Activated T-cell treated with anti-CD3 and anti-CD28 coated beads for 4 hours (primary cell): ENCODE measurements at regions not wholly inside any gene's neighbourhood (a gene's known extent, or its start where the extent isn't known, plus 50 kb on each side); places are given as distances from the start of the nearest gene placed in this dataset.

ENCODE experiments used
- DNase-seq: peaks from one replicate; pipeline ENCODE4 v3.0.0-alpha.2; 2020

DNA sequence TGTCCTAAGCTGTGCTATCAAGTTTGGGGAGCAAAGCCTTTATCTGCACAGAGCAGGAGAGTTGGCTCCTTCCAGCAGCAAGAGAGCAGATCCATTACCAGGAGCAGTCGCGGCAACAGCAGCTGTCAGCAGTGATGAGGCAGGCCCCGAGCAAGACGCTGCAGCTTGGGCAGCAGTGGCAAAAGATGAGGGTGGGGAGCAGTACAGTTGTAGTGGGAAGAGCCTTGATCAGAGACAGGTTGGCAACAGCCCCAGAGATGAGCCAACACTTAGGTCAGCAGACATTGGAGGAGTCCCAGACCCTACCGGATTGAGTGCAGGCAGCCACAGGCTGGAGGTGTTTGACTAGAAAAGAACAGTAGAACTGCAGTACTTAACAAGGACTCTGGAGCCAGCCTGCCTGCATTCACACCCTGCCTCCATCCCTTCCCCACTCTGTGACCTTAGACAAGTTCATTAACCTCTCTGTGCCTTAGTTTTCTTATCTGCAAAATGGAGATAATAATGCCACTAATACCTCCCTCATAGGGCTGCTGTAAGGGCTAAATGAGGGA is 117.1 kb upstream of the SERTAD2 start:
- DNase-seq = no peak

DNA sequence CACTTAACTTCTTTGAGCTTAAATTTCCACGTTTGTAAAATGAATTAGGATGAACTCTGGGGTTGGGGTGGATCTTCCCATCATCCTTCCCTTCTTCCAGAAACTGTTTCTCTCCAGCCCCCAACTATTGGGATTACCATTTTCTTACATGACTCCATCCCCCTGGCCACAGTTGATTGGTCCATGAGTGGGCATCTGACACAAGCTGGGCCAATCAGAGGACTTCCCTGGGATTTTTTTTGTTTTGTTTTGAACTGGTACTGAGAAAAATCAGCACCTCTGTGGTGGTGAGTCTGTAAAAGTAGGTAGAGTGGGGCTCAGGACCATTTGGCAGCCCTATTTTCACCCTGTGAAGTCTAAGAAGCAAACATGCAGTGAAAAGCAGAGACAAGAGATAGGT is 118.0 kb upstream of the SERTAD2 start:
- DNase-seq = no peak

DNA sequence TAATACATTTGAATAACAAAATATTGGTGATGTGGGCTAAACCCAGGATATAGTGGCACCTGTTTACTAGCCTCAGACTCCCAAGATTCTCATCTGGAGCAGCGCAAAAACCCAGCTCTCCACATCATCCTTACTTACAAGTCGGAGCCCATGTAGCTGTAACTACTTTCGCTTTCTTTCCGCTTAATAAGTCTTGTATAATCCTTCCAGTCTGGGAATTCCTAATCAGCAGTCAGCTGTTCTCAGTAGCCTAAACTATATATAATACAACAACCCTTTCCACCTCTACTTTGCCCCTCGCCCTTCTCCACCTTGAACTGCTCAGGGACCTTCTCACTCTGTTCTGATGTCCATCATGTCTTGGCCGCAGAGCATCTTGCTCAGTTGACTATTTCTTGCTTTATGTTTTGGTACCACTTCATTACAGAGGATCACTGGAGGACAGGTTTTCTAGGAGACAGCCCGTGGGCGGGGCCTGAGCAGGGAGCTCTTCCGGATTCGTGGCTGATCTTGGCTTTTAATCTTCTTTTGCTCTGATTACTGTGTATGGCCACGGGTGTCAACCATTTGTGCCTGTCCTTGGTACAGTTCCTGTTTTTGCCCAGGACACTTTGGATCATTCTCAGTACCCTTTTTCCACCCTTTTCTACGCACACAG is 119.9 kb upstream of the SERTAD2 start:
- no peak for DNase-seq

DNA sequence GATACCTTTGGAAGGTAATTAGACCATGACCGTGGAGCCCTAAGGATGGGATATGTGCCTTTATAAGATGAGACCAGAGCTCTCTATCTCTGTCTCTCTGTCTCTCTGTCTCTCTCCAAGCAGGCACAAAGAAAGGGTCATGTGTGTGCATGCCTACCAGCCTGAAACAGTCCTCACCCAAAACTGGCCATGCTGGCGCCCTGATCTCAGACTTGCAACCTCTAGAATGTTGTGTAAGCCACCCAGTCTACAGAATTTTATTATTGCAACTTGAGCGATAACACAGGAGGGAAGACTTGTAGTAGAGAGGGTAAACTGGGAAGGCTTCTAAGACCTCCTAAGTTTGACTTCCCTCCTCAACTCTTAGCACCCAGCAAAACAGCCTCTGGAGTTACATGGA is 124.1 kb upstream of the SERTAD2 start:
- no peak for DNase-seq

DNA sequence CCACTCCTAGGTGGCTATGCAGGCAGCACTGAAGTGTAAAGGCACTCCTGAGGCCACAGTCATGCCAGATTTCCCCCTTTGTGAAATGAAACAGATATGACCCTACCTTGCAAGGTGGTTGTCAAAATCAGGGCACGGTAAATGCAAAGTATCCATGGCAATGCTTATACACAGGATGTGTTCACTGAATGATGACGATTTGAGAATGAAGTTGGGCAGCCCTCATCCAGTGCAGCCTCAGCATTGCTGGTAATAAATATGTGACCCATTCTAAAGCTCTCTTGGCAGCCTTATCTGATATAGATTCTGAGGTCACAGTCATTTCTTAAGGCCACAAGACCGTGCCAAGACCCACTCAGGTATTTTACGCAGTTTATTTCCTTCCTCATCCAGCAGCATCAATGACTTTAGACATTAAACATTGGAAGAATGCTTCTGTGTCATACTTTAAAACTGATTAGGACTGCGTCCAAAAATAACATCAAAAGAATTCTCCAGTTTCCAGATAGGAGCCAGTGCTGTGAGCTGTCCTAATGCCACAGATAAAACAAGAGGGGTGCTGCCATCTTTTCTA is 125.5 kb upstream of the SERTAD2 start:
- DNase-seq = no peak

DNA sequence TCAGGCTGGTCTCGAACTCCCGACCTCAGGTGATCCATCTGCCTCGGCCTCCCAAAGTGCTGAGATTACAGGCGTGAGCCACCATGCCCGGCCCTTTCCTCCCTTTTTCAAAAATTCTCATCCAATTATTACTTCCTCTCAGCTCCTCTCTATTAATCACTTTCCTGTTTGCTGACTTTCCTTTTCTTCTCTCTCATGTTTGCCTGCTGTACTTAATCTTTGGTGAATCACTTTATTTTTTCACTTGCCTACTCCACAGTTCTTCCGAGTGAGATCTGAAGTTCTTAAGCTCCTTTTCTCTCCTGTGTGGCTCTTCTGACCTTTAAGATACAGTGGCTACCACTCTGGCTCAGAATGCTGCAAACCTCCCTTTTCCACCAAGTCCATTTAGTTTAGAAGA is 126.3 kb upstream of the SERTAD2 start:
- DNase-seq = no peak

DNA sequence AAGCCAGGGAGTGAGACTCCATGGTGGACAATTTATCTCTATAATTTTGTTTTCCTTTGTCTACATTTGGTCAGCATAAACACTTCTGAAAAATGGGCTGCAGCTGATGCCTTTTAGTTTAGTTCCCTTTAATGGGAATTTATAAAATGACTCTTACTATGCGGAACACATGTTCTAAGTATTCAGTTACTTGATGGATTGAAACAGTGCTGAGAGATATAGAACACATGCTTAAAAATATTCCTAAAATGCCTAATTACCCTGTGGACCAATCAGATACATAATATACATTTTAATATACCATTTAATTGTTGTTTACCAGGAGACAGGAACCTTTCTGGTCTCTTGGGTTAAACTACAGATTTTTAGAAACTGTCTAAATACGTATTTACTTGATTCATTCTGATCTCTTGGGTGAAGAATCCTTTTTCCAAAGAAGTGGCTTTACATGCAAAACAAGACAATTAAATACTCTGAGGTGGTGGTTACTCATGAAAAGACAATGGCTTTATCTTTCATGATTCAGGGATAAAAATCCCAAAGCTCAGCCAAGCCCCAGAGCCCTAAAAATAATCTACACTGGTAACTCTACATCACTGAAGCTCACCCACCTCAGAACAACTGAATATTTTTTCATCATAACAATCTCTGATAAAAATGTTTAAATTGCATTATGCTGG is 128.1 kb upstream of the SERTAD2 start:
- DNase-seq = no peak

DNA sequence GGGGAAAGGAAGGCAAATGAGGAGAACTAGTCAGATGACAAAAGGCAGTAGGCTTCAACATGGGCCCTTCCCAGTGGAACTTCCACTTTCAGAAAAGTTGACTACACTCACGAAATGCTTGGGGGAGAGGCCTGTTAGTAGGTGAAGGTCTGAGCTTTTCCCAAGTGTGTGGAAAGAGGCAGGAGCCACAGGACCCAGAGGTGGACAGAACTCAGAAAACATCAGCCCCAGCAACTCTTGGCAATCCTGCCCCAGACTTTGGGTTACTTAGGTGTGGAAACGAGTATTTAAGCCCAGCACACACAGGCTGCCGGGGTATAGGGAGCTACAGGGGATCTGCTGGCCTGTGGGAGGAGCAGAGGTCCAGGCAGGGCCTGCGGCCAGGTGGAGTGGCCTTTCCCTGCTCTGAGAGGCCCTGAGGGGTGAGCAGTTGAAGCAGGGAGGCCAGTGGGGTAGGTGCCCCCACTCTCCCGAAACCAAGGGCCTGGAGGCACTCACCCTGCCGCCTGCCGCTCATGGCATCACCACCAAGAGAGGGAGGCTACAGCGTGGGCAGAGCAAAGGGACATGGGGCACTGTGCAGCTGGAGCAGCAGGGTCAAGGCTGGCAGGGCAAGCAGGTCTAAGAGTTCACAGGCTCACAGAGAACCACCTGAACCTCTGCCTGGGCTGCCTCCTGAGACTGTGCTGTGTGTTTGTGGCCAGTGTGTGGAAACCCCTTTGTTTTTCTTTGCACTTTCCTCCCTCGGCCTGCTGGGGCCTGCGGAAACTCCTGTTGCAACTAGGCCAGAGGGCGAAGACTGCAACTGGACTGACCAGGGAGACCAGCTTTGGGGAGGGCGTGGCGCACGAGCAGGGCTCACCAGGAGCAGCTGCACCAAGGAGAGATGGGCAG is 130.7 kb upstream of the SERTAD2 start:
- DNase-seq = no peak

DNA sequence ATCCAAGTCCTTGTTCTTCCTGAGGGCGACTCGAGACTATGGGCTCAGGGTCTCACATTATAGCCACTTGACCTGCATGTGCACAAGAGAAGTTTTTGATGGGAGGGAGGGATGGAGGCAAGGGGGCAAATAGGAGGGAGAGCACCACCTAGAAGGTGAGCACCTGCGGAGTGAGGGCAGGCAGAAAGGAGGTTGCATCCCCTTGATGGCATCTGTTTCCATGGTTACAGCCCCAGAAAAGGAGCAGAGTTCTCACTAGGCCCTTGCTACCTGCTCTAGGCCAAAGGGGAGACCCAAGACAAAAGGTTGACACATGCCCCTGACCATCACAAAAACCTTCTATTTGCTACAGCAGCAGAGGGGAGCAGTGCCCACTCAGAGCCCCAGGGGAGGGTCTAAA is 131.5 kb upstream of the SERTAD2 start:
- no peak for DNase-seq

DNA sequence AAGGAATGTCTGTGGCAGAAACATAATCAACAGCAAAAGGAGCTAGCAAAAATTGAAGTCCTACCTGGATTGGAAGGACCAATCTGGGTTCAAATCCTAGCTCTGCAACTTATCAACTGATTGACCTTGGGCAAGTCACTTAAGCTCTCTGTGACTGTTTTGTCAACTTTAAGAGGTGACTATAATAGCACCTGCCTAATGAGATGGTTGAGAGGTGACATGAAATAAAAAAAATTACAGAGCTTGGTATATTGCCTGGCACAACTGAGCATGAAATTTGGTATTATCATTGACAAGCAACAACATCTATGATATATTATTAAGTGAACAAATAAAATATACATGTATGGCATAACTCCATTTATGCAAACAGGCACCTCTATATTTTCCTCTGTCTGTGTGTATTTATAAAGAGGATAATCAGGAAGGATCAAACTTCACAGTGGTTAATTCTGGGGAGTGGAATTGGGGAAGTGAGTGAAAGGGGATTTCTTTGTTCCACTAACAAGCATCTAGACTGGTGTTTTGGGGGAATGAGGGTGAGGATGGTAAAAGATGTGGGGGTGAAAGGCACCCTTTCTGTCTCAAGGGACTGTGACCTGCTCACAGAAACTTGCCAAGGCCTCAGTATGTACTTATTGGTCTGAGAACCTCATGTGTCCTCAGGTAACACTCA is 132.8 kb upstream of the SERTAD2 start:
- DNase-seq = no peak

DNA sequence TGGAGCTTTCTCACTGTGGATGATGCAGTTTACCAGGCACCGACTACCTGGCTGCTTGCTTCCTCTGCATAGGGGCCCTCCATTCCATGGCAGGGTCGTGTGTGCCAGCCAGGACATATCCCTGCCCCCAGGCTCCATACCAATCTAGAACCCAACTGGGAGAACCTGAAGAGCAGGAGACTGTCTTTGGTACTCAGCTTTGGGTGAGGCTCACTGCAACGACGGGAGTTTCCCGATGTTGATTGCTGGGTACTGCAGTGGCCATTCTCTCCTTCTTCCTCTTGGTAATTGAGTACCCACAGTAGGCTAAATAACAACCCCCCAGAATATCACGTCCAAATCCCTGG is 133.3 kb upstream of the SERTAD2 start:
- no peak for DNase-seq

DNA sequence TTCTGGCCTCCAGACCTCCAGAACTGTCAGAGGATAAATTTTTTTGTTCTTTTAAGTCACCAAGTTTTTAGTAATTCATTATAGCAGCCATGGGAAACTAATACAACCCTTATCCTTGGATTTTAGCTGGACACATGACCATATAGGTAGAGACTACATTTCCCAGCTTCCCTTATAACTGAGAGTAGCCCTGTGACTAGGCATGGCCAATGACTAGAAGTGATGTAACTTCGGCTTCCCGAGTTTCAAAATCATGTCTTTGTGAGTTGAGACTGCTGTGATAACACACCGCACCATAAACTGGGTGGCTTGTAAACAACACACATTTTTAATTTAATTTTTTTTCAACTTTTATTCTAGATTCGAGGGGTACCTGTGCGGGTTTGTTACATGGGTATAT is 134.0 kb upstream of the SERTAD2 start:
- DNase-seq = no peak

DNA sequence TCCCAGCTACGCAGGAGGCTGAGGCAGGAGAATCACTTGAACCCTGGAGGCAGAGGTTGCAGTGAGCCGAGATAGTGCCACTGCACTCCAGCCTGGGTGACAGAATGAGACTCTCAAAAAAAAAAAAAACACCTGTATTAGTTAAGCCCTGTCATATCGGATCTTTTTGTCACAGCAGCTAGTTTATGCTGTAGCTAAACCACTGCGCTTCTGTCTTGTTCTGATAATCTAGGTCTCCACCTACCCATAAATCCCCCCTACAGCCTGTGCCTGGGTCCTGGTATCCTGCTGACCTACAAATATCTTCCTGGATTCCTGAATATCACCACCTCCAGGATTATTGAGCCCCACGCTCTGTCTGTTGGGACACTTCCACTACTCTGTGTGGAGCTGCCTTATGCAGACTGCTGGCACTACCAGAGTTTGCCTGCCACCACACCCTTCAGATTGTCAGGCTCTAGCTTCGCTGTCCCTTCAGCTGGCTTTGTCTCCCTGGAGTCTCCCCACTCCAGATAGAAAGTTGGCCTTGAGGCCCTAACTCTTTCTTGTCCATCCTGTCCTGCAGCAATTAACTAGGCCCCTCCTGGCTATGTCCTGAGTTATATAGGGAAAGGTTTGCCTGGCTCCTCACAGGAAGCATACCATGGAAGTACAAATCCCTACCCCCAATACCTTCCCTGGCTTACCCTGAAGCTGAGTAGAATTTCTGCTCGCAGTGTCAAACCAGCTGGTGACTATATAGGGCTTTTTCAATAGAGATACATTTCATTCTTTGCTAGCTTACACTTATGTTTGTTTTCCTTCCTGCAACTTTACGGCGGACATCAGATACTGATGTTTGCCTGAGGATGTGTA is 136.0 kb upstream of the SERTAD2 start:
- DNase-seq = no peak

DNA sequence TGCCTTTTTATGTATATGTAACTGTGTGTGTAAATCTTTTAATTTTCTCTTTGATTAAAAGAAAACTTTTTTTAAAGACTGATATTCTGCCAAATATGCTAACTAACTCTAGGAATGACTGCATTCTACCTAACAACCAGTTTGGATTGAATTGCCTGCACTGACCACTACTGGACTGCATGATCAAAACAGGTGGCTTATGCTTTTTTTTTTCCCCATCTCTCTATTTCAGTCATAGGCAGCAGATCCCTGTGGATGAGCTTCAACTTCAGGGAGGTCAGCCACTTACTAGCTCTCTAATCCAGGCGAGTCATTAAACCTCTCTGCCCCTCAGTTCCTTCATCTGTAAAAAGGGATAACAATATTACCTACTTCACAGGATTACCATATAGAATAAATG is 138.6 kb upstream of the SERTAD2 start:
- no peak for DNase-seq

DNA sequence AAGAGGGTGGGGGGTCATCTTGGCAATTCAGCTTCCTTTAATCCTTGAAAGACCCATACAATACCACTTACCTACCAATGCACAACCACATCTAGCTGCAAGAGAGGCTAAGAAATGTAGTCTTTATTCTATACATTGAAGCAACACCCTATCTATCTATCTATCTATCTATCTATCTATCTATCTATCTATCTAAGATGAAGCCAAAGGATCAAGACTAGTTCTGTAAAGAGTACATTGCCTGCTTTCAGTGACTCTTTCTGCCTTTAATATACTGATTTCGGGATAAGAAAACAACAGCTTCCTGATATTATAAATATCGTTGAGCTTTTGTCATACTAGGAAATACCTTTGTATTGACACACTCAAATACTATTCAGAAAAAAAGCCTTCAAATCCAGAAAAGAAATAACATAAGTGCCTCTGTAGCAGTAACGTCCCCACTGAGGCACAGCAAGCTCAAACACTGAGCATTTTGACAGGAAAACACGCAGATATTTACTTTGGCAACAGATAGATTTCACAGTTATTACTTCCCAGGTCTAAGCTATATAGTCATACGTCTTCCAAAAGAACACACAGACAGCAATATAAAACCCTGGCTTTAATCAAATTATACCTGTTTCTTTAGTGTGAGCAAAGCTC is 139.4 kb upstream of the SERTAD2 start:
- DNase-seq = no peak

DNA sequence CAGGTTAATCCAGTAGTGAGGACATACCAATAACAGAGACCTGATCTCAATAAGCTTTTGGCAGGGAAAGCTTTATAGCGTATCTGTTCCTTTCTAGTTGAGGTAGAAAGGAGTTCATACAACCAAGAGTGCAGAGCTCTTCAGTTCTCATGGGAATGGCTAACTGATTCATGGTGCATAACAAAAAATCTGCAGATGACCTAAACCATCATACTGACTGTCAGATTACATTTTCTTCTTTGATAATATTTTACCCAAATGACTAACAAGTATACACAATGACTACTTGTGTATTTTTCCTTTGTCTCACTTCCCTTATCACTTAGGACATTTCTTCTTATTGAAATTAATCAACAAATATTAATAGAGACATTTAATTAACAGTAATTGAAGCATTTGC is 140.0 kb upstream of the SERTAD2 start:
- no peak for DNase-seq

DNA sequence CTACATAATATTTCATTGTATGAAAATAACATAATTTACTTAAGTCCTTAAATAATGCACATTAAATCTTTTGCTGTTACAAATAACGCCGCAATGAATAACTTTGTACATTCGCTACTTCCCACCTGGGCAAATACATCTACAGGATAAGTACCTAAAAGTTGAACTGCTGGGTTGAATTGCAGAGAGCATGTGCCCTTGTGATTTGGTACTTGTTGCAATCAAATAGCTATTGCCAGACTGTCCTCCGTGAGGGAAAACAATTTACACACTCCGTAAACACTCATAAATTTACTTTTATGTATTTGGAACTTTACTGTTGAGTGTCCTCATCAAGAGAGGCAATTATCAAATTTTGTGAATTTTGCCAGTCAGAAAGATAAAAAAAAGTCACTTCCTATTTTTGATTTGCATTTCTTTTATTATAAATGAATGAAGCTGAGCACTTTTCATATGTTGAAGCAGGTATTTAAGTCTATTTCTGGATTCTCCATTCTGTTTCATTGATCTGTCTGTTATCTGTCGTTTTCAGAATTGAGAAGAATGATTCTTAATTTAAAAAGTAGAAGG is 140.8 kb upstream of the SERTAD2 start:
- DNase-seq = no peak

DNA sequence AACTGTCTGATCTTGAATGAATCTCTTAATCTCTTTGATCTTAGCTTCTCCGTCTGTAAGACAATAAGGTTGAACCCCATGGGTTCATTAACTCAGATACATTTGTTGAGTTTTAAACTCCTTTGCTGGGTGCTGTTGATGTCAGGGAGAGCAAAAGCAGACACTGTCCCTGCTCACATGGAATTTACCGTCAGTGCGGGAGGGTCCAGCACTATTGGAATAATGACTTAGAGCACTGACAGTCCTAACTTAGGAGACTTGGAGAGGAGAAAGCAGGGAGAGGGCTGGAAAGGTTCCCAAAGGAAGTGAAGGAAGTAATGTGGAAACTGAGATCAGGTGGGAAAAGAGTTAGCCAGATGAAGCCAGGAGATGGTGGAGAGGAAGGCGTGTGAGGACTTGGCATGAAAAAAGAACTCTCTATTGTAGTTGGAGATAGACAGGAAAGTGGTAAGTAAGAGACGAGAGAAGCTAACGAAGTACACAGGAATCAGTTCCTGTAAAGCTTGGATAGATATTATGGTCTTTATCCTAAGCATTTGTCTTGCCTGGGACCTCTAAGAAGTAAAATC is 141.4 kb upstream of the SERTAD2 start:
- DNase-seq = no peak

DNA sequence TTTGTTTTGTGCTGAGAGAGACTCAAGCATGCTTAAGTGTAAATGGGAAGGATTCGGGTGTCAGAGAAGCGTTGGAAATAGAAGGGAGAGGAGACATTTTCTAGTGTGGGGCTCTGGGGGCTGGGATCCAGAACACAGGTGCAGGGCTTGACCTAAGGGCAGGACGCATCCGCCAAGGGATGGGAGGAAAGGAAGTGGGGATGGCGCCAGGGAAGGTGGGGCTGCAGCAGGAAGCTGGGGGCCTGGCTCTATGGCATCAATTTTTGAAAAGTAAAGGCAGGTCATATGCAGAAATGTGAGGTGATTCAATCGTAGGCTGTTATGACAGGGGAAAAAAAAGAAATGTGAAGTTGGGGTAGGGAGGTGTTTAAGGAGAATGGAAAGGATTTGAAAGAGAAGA is 143.2 kb upstream of the SERTAD2 start:
- no peak for DNase-seq

DNA sequence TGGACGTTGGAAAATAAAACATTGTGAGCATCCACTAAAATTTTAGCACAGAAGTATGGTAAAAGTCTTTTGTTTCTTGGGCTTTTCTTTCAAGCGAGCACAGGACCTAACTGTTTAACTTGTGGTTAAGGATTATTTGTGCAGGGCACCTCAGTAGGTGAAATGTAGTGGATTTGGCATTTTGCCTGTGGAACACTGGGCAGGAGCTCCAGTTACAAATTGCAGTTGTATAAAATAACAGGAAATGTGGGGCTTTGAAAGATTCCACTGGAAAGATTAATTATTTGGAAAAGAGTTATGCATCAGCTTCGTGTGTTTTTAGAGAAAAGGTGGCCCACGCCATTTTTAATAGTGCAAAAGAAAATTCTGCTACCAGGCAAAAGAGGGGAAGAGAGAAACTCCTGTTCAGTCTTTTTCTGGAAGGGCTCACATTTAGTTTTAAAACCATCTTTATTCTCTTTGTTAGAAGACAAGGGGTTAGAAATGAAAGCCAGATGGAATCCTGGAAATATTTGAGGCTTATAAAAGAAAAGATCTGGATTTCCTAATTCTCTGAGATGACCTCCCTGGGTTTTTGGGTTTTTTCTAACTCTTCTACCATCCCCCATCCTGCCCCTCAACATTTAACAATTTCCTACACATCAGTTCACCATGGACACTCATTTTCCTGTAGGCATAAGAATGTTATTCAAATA is 144.3 kb upstream of the SERTAD2 start:
- no peak for DNase-seq
